ENCODE measurements at regions not wholly inside any gene's neighbourhood (a gene's known extent, or its start where the extent isn't known, plus 50 kb on each side); places are given as distances from the start of the nearest gene placed in this dataset.

GRCh38 chr11:112814168-112814567 is 147.1 kb upstream of the NCAM1 start:
- no peak for DNase-seq (ENCODE audit: low read depth)

DNA sequence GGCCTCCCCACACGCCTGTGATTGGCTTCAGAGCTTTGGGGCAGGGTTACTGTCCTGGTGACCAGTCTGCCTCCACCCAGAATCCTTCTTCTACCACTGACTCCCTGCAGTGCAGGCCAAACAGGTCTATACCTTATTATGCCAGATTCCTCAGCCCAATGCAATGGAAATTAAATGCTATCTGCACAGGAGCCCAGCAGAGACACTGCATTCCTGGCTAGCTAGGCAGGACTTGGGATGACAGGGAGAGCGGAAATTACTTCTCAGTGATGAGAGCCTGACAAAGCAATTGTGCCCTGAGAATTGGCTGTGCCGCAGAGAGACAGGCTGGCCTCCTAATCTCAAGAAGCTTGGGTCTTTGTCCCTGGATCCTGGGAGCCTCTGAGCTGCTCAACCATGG is 143.8 kb upstream of the NCAM1 start:
- DNase-seq (ENCODE audit: low read depth): no peak

DNA sequence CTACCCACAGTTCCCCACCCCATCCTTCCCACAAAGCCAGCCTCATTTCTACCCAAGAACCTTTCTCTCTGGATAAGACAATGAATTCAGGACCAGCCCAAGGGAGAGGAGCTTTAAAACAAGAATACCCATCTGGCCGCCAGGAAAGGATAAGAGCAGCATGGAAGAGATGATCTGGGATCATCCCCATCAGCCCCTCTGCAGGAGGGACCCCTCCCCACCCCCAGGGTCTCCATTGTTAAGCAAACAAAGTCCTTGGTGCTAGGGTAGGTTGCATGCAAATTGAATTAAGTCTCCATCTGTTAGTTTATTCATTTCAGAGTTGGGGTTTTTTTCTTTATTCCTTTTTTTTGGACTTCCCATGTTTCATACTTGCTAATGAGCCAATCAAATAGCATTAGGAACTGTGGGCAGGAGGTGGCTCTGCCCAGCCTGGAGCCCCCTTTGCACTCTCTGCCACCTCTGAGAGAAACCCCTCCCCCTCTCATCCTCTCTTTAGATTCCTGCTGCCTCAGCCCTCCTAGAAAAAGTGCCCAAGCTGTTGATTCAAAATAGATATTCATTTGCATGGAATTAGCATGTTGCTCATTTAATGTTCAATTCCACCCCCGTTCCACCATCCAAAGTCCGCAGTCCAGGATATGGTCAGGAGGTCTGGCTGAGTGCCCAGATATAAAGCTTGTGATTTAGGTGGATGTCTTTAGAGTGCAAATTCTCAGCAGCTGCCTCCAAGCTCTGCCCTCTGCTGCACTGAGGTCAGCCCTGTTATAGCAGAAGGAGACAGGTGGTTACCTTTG is 138.5 kb upstream of the NCAM1 start:
- no peak for DNase-seq (ENCODE audit: low read depth)

DNA sequence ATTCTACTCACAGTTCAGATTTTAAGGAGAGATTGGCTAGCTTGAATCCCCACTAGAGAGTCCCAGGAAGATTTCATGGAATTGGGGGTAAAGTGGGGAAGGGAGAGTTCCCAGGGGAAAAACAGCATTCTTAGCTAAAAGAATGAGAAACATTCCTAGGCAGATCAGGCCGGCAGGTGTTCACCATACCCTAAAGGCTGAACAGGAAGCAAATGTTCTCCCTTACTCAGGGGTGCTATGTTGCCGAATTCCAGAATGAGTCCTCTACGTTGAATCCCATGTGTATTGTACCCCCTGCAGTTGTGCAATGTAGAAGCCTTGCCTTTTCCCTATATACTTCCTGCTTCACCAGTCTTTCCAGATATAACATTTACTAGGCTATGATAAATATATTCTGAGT is 135.2 kb upstream of the NCAM1 start:
- no peak for DNase-seq (ENCODE audit: low read depth)

GRCh38 chr11:112826788-112827187 is 134.4 kb upstream of the NCAM1 start:
- no peak for DNase-seq (ENCODE audit: low read depth)

- no peak for DNase-seq (ENCODE audit: low read depth)
Measured at GRCh38 chr11:112828421-112828820, 132.8 kb upstream of the NCAM1 start.

- no peak for DNase-seq (ENCODE audit: low read depth)
Measured at GRCh38 chr11:112829971-112830654, 131.1 kb upstream of the NCAM1 start.

DNA sequence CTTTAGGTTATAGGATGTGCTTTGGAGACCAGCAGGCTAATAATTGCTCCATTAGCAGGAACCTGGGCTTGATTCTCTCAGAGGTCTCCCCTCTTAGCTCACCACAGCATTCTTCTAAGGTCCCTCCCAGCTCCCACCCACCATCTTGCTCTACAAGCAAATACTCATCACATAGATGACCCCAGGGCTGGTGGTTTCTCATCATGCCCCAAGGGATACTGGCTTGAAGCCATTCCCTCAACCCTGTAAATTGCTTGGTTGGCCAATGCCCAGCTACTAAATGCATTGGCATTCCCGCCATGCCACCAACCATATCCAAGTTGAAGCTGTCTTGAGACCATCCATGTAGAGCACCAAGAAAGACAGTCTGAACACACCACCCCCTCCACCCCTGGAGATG is 130.2 kb upstream of the NCAM1 start:
- DNase-seq (ENCODE audit: low read depth): no peak

DNA sequence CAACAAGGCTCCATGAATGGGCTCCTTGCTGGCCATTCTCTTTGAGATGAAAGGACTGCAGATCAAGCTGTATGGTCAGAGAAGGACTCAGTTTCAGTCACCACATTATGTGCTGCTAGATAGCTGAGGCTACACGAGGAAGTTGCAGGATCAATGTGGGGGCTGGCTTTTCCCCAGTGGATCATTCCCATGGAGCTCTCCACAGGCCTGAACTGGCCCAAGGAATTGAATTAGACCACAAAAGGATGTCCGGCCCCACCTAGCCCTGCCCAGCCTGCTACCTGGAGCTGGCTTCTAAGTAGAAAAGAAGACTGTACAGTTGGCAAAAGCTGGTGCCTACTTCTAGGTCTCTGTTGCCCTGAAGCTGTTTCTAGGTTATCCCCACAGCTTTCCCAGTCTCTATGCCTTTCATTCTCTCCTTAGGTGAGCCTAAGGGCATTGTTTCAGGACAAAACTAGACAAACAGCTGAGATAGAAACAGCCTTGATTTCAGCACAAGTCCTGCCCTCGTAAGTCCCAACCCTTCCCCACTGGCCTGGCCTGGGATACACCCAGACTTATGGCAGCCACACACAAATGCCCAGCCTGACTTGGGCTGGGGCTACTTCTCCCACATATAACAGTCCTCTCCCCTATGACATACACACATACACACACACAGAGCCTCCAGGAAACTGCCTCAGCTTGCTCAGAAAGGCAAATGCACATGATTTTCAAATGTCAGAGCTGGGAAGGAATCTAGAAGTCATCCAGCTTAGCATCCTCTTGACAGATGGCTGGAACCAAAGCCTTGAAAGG is 129.1 kb upstream of the NCAM1 start:
- DNase-seq (ENCODE audit: low read depth): no peak

GRCh38 chr11:112834277-112834755 is 126.9 kb upstream of the NCAM1 start:
- DNase-seq (ENCODE audit: low read depth): no peak

DNA sequence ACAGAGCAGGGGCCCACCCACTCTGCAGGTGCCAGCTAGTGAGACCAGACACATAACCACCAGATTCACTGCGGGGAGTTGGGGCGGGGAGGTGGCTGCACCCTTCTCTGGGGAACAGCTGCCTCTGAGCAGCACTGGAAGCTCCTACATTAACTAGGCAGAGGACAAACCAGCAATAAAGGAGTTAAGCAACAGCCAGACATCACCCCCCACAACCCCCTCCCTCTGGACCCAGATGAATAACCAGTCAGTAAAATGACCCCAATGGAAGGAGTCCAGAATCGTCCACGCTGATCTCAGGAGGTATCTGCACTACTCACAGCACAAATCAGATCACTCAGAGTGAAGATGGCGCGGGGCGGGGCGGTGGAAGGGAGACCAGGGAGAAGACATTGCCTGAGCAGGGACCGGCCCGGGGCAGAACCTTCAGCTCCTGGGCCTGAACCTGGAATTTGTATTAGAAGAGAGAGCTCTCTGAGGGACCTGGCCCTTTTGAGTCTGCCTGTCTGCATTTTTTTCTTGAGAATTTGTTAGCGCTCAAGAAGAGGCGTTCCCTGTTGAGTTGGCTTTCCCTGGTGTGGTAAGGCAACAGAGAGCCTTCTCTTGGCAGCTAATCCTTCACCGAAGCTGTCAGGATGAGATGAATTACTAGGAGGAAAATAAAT is 125.5 kb upstream of the NCAM1 start:
- no peak for DNase-seq (ENCODE audit: low read depth)

- DNase-seq (ENCODE audit: low read depth): no peak
Measured at GRCh38 chr11:112836256-112836602, 125.0 kb upstream of the NCAM1 start.

GRCh38 chr11:112837162-112837826 is 123.9 kb upstream of the NCAM1 start:
- DNase-seq (ENCODE audit: low read depth): no peak

DNA sequence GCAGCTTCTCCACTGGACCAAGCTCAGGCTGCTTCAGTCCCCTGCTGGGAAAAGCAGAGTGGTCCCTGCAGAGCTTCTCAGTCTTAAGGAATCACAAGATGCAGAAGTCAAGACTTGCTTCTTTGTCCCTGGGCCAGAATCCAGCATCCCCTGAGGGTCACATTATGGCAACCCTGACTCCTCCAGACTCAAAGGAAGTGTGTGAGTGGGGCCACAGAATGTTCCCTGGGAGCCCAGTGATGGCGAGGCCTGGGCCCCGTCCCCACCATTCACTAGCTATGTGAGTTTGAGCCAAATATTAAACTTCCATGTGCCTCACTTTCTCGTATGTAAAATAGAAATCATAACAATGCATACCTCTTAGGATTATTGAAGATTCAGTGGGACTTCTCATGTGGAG is 122.2 kb upstream of the NCAM1 start:
- DNase-seq (ENCODE audit: low read depth): no peak

DNA sequence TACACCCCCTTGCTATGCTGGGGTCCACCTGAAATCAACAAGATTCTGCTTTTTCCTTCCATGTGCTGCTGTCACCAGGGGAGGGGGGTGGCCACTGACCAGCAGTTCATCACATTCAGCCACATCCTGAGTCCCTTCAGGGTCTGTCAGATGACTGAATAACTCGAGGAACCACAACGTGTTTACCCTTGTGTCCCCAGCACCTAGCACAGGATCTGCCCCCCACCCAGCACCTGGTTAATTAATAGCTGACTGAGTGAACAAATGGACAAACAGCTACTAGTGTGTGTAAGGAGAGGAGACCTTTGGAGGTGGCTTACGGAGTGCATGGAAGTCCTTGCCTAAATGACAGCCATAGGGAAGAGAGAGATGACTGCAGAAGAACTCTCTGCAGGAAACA is 119.5 kb upstream of the NCAM1 start:
- no peak for DNase-seq (ENCODE audit: low read depth)

- no peak for DNase-seq (ENCODE audit: low read depth)
Measured at GRCh38 chr11:112842151-112842550, 119.1 kb upstream of the NCAM1 start.

- no peak for DNase-seq (ENCODE audit: low read depth)
Measured at GRCh38 chr11:112844517-112844916, 116.7 kb upstream of the NCAM1 start.

DNA sequence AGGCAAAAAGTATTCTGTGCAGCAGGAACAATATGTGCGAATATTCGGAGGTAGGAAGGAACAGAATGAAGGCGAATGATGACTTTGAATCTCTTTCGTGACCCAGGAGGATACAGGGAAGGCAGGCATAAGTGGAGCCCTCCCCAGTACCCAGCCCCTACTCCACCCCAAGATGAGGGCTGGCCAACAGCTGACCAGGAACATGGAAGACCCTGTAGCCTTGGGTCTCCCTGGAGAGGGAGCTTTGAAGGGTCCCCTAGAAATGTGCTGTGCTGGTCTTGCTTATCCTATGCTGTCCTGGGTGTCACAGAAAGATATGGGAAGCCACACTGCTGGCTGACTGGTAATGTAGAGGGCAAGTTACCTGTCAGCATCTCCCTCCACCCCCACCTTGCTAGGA is 113.7 kb upstream of the NCAM1 start:
- no peak for DNase-seq (ENCODE audit: low read depth)

DNA sequence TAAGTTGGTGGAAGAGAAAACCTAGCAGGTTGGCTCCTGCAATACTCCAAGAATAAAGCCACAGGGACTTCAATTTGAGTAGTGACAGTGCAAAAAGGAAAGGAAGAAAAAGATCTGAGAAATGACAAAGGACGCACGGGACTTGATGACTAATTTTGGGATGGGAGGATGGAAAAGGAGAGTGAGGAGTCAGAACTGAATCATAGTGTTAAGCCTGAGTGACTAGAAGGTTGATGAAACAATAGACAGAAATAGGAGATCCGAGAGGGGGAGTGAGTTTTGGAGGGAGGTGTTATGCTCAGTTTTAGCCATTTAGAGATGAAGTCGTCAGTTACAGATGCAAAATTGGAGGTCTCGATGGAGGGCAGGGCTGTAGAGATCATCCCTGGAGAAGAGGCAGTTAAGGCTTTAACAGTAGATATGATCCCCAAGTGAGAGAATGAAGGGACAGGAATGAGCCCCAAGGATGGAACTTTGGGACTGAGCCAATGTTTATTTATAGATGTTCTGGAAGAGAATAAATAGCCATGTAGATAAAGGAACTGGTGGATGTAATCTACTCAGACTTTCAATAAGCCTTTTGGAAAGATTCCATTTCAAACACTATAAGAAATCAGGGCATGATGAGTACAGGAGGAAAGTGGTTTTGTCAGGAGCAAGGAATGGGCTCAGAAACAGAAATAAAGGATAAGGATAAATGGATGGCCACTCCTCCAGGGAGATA is 108.9 kb upstream of the NCAM1 start:
- no peak for DNase-seq (ENCODE audit: low read depth)

DNA sequence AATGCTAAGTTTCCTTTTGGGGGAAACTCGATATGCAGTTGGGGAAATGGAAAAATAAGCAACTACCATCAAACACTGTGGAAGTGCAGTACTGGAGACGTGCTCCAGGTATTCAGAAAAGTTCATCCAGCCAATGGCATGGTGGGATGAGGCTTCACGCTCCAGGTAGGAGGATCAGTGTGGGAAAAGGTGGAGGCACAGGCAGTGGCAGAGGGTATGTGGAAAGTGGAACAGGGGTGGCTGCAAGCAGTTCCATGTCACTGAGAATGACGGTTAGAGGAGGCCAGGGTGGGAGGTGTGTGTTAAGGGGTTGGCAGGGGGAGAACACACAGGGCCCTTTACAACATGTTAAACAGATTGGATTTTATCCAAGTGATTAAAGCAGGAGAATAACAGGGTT is 105.1 kb upstream of the NCAM1 start:
- DNase-seq (ENCODE audit: low read depth): no peak

GRCh38 chr11:112856591-112856990 is 104.6 kb upstream of the NCAM1 start:
- DNase-seq (ENCODE audit: low read depth): no peak
